Naive thymus-derived CD4-positive, alpha-beta T cell (primary cell): ENCODE measurements at regions not wholly inside any gene's neighbourhood (a gene's known extent, or its start where the extent isn't known, plus 50 kb on each side); places are given as distances from the start of the nearest gene placed in this dataset.

ENCODE experiments used
- ATAC-seq: fragments of 150-1000 bp; cut with Tn5 transposase; 2 replicates; pipeline ENCODE4 v1.10.0; 2021; ENCODE audit warnings: mild to moderate bottlenecking, moderate library complexity
- CTCF ChIA-PET: fragments of 350-600 bp; sonication (Branson Sonifier 250); formaldehyde crosslinking; loops from one replicate; lab custom pipeline; 2021; ENCODE audit warnings: antibody characterized with exemption; lab: Charles Lee
- POLR2A ChIA-PET: fragments of 350-600 bp; sonication (Branson Sonifier 250); formaldehyde crosslinking; loops from one replicate; lab custom pipeline; 2021; ENCODE audit warnings: antibody characterized with exemption, inconsistent platforms; lab: Charles Lee
- DNase-seq, 9 donors: peaks; one replicate each; pipeline versions ENCODE4 v3.0.0 to v3.0.0-alpha.2; 2020 to 2022; ENCODE audit warnings: mixed read lengths in 1 of 9
- H3K27ac ChIP-seq: one replicate; pipeline ENCODE4 v1.7.0; 2013; ENCODE audit warnings: mild to moderate bottlenecking, low read depth, low read length, moderate library complexity
- H3K27me3 ChIP-seq, 2 donors: one replicate each; pipeline ENCODE4 v1.7.0; 2013; ENCODE audit warnings: low read length in 2 of 2, mild to moderate bottlenecking in 2 of 2, moderate library complexity in 2 of 2; ENCODE audit not compliant: control insufficient read depth in 2 of 2, insufficient read depth in 2 of 2
- H3K36me3 ChIP-seq, 3 experiments: 1 replicate in 2 of 3; 2 replicates in 1 of 3; pipeline ENCODE4 v1.7.0; 2013; ENCODE audit warnings: low read length in 3 of 3, mild to moderate bottlenecking in 3 of 3, moderate library complexity in 1 of 3; ENCODE audit not compliant: insufficient read depth in 3 of 3, control insufficient read depth in 2 of 3
- H3K4me1 ChIP-seq, 2 donors: one replicate each; pipeline ENCODE4 v1.7.0; 2013; ENCODE audit warnings: low read length in 2 of 2, mild to moderate bottlenecking in 2 of 2, moderate library complexity in 1 of 2; ENCODE audit not compliant: control insufficient read depth in 2 of 2, insufficient read depth in 2 of 2
- H3K4me3 ChIP-seq: 2 replicates; pipeline ENCODE4 v1.7.0; 2013; ENCODE audit warnings: mild to moderate bottlenecking, low read length
- H3K9me3 ChIP-seq, 3 experiments: 1 replicate in 2 of 3; 2 replicates in 1 of 3; pipeline ENCODE4 v1.7.0; 2013; ENCODE audit warnings: low read length in 3 of 3; ENCODE audit not compliant: control insufficient read depth in 2 of 3
- H3K27ac Mint-ChIP-seq, 9 donors: one replicate each; pipeline ENCODE4 v1.8.0; 2020 to 2022; ENCODE audit warnings: mixed read lengths in 9 of 9, mild to moderate bottlenecking in 8 of 9, moderate library complexity in 5 of 9, inconsistent platforms in 2 of 9
- H3K27me3 Mint-ChIP-seq, 5 donors: one replicate each; pipeline ENCODE4 v1.8.0; 2021 to 2022; ENCODE audit warnings: mixed read lengths in 5 of 5, mild to moderate bottlenecking in 1 of 5
- H3K36me3 Mint-ChIP-seq, 5 donors: one replicate each; pipeline ENCODE4 v1.8.0; 2020 to 2022; ENCODE audit warnings: mixed read lengths in 5 of 5, mild to moderate bottlenecking in 3 of 5, inconsistent platforms in 1 of 5
- H3K4me1 Mint-ChIP-seq, 7 donors: one replicate each; pipeline ENCODE4 v1.8.0; 2020 to 2022; ENCODE audit warnings: mixed read lengths in 7 of 7, mild to moderate bottlenecking in 3 of 7, inconsistent platforms in 1 of 7
- H3K4me3 Mint-ChIP-seq, 10 donors: one replicate each; pipeline ENCODE4 v1.8.0; 2020 to 2022; ENCODE audit warnings: mild to moderate bottlenecking in 10 of 10, mixed read lengths in 10 of 10, moderate library complexity in 6 of 10, inconsistent platforms in 2 of 10
- H3K9me3 Mint-ChIP-seq, 11 donors: one replicate each; pipeline ENCODE4 v1.8.0; 2020 to 2022; ENCODE audit warnings: mixed read lengths in 11 of 11, mild to moderate bottlenecking in 4 of 11, inconsistent platforms in 1 of 11, moderate library complexity in 1 of 11
- intact Hi-C, 2 donors: fragments of 100-400 bp; cut with micrococcal nuclease; formaldehyde crosslinking; loops; one replicate each; pipeline ENCODE4 v1.15.1; 2023

GRCh38 chr12:73187765-73188164, 915.6 kb downstream of the TRHDE start:
- no peak overlapping the region for H3K4me3 Mint-ChIP-seq
- ATAC-seq (no peak), DNase-seq (no peak)
- Histone ChIP-seq H3K4me1 (no peaks in the 10 kb centered on the region), H3K36me3 (no peaks in the 10 kb centered on the region), H3K4me3 (no peak overlapping the region), H3K27me3 (no peaks in the 10 kb centered on the region), H3K27ac (no peak overlapping the region), H3K9me3 (peaks cover 0 to 10% (median 0%) of the 10 kb centered on the region in 3 experiments)
- POLR2A ChIA-PET: no interaction called here
- H3K4me1 Mint-ChIP-seq: no peaks in the 10 kb centered on the region
- H3K9me3 Mint-ChIP-seq: peaks cover 4 to 44% (median 27%) of the 10 kb centered on the region in 11 donors
- intact Hi-C loops: no loop called here
- H3K36me3 Mint-ChIP-seq: peaks cover 0 to 5% (median 0%) of the 10 kb centered on the region in 5 donors
- CTCF ChIA-PET: no interaction called here
- H3K27me3 Mint-ChIP-seq: no peaks in the 10 kb centered on the region
- no peak overlapping the region for H3K27ac Mint-ChIP-seq

DNA sequence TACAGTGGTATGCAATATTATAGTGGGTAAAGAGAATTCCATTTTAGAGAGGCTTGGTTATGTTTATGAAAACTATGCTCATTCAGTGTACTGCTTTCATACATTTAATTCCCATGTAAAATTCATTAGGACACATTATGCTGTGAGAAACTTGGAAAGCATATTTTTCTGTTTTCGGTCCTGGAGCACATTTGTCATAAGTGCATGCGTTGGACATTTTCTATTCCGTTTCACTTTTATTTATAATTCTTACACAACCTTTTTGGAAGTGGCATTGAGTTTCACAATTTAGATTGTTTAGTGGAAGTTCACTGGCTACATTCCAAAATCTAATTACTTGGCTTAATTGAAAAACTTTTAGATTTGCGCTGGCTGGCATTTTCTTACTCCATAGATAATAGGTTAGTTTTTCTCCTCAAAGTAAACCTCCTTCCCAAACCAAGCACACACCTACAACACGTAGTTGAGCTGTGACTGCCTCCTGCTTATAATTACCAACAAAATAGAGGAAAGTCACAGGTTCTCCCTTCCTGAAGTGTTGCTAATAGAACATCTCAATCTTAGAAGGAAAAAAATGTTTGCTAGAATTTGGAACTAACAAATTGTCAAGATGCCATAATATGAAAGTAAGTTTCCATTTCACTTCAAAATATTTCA, 938.5 kb downstream of the TRHDE start:
- ATAC-seq (no peak), DNase-seq (no peak)
- ChIA-PET POLR2A (no interaction called here), CTCF (interaction anchor here (0.7 kb wide), 1 partner anchor 115 kb away, joined by 4 read pairs; no protein-coding TSS in a partner anchor)
- H3K4me3 Mint-ChIP-seq: no peak overlapping the region
- H3K27ac ChIP-seq: no peak overlapping the region
- no peaks in the 10 kb centered on the region for H3K9me3 ChIP-seq
- no peaks in the 10 kb centered on the region for H3K27me3 Mint-ChIP-seq
- intact Hi-C loops: no loop called here
- no peaks in the 10 kb centered on the region for H3K36me3 ChIP-seq
- no peaks in the 10 kb centered on the region for H3K4me1 Mint-ChIP-seq
- no peaks in the 10 kb centered on the region for H3K4me1 ChIP-seq
- H3K4me3 ChIP-seq: no peak overlapping the region
- H3K27me3 ChIP-seq: no peaks in the 10 kb centered on the region
- peaks cover 0 to 23% (median 3%) of the 10 kb centered on the region in 11 donors for H3K9me3 Mint-ChIP-seq
- no peak overlapping the region for H3K27ac Mint-ChIP-seq
- no peaks in the 10 kb centered on the region for H3K36me3 Mint-ChIP-seq

DNA sequence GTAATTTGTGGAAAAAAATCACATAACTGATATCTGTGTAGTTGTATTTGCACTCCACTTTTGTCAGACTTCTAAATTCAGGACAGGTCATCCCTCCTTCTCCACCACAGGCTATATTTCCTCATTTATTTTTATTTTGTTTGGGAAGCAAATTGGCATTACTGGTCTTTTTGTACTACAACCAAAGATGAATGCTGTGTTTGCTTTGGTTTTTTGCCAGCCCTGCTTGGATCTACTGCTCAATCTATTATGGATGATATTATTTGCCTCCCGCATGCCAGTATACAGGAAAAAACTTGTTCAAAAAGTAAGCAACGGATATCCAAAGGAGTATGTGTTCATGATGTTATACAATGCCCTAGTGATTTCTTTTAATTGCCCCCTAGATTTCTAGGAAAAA, 948.8 kb downstream of the TRHDE start:
- H3K27ac Mint-ChIP-seq: no peak overlapping the region
- H3K36me3 Mint-ChIP-seq: no peaks in the 10 kb centered on the region
- intact Hi-C loops: no loop called here
- no peaks in the 10 kb centered on the region for H3K36me3 ChIP-seq
- no peaks in the 10 kb centered on the region for H3K9me3 ChIP-seq
- ChIA-PET CTCF (no interaction called here), POLR2A (no interaction called here)
- no peak for DNase-seq
- peaks cover 0 to 25% (median 1%) of the 10 kb centered on the region in 11 donors for H3K9me3 Mint-ChIP-seq
- no peak for ATAC-seq
- H3K4me1 Mint-ChIP-seq: no peaks in the 10 kb centered on the region
- no peaks in the 10 kb centered on the region for H3K4me1 ChIP-seq
- H3K4me3 Mint-ChIP-seq: no peak overlapping the region
- no peaks in the 10 kb centered on the region for H3K27me3 ChIP-seq
- no peak overlapping the region for H3K4me3 ChIP-seq
- H3K27ac ChIP-seq: no peak overlapping the region
- no peaks in the 10 kb centered on the region for H3K27me3 Mint-ChIP-seq

DNA sequence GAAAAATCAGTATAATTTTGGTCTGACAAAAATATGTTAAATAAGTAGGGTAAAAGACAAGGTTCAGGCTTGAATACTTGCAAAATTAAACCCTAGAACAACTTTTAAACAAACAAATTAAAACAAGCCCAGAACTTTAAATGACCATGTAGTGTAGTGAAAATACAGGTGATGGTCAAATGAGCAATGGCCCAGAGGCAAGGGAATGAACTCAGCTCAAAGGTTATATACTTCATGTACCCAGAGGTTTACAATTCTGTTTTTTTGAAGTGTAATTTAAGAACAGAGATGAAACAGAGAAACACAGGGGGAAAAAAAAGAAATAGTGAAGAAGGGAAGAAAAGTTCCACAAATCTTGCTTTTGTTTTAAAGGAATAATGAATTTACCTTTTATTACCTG, 949.2 kb downstream of the TRHDE start:
- ChIA-PET CTCF (no interaction called here), POLR2A (no interaction called here)
- Mint-ChIP-seq H3K27me3 (no peaks in the 10 kb centered on the region), H3K4me1 (no peaks in the 10 kb centered on the region), H3K9me3 (peaks cover 0 to 25% (median 1%) of the 10 kb centered on the region in 11 donors), H3K36me3 (no peaks in the 10 kb centered on the region), H3K4me3 (no peak overlapping the region), H3K27ac (no peak overlapping the region)
- intact Hi-C loops: no loop called here
- Histone ChIP-seq H3K27me3 (no peaks in the 10 kb centered on the region), H3K9me3 (no peaks in the 10 kb centered on the region), H3K4me1 (no peaks in the 10 kb centered on the region), H3K36me3 (no peaks in the 10 kb centered on the region), H3K4me3 (no peak overlapping the region), H3K27ac (no peak overlapping the region)
- ATAC-seq: no peak
- no peak for DNase-seq

DNA sequence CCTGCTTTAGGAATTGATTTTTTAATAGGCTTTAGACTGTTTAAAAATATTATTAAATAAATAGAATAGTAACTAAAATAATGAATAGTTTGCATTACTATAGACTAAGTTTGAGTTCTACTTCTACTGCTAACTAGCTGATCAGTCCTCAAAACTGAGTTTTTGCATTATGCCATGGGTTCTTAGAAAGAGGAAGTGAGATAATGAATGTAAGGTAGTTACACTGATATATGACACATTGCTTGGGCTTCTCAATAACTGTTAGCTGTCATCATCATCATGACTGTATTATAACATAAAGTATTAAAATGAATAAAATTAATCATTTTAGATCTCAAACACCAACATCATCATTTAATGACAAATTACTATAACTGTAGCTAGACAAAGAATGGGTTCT, 949.7 kb downstream of the TRHDE start:
- H3K4me1 ChIP-seq: no peaks in the 10 kb centered on the region
- H3K4me3 ChIP-seq: no peak overlapping the region
- no peaks in the 10 kb centered on the region for H3K9me3 ChIP-seq
- H3K36me3 Mint-ChIP-seq: no peaks in the 10 kb centered on the region
- no peak overlapping the region for H3K4me3 Mint-ChIP-seq
- no peak overlapping the region for H3K27ac Mint-ChIP-seq
- no peaks in the 10 kb centered on the region for H3K27me3 Mint-ChIP-seq
- H3K4me1 Mint-ChIP-seq: no peaks in the 10 kb centered on the region
- ATAC-seq (no peak), DNase-seq (no peak)
- no peaks in the 10 kb centered on the region for H3K36me3 ChIP-seq
- ChIA-PET CTCF (no interaction called here), POLR2A (no interaction called here)
- intact Hi-C loops: no loop called here
- H3K9me3 Mint-ChIP-seq: peaks cover 0 to 25% (median 1%) of the 10 kb centered on the region in 11 donors
- H3K27me3 ChIP-seq: no peaks in the 10 kb centered on the region
- no peak overlapping the region for H3K27ac ChIP-seq

- H3K27ac Mint-ChIP-seq: no peak overlapping the region
- POLR2A ChIA-PET: no interaction called here
- no peaks in the 10 kb centered on the region for H3K36me3 Mint-ChIP-seq
- H3K4me1 Mint-ChIP-seq: no peaks in the 10 kb centered on the region
- H3K4me3 ChIP-seq: no peak overlapping the region
- H3K9me3 Mint-ChIP-seq: peaks cover 0 to 13% (median 0%) of the 10 kb centered on the region in 11 donors
- ATAC-seq (no peak), DNase-seq (no peak)
- H3K27ac ChIP-seq: no peak overlapping the region
- H3K4me1 ChIP-seq: no peaks in the 10 kb centered on the region
- no peaks in the 10 kb centered on the region for H3K9me3 ChIP-seq
- intact Hi-C loops: no loop called here
- CTCF ChIA-PET: no interaction called here
- no peak overlapping the region for H3K4me3 Mint-ChIP-seq
- H3K27me3 Mint-ChIP-seq: no peaks in the 10 kb centered on the region
- no peaks in the 10 kb centered on the region for H3K27me3 ChIP-seq
- H3K36me3 ChIP-seq: no peaks in the 10 kb centered on the region
These were observed 953.3 kb downstream of the TRHDE start for GRCh38 chr12:73225371-73225937.

- Histone ChIP-seq H3K9me3 (no peaks in the 10 kb centered on the region), H3K4me3 (no peak overlapping the region), H3K27me3 (no peaks in the 10 kb centered on the region), H3K4me1 (no peaks in the 10 kb centered on the region), H3K36me3 (no peaks in the 10 kb centered on the region), H3K27ac (no peak overlapping the region)
- peaks cover 0 to 14% (median 0%) of the 10 kb centered on the region in 11 donors for H3K9me3 Mint-ChIP-seq
- no peaks in the 10 kb centered on the region for H3K4me1 Mint-ChIP-seq
- no peaks in the 10 kb centered on the region for H3K27me3 Mint-ChIP-seq
- intact Hi-C loops: no loop called here
- H3K4me3 Mint-ChIP-seq: no peak overlapping the region
- POLR2A ChIA-PET: no interaction called here
- H3K27ac Mint-ChIP-seq: no peak overlapping the region
- no peak for ATAC-seq
- DNase-seq: no peak
- H3K36me3 Mint-ChIP-seq: no peaks in the 10 kb centered on the region
- CTCF ChIA-PET: no interaction called here
These were observed 953.8 kb downstream of the TRHDE start for GRCh38 chr12:73225941-73226340.
